ENCODE measurements at regions not wholly inside any gene's neighbourhood (a gene's known extent, or its start where the extent isn't known, plus 50 kb on each side); places are given as distances from the start of the nearest gene placed in this dataset.

DNA sequence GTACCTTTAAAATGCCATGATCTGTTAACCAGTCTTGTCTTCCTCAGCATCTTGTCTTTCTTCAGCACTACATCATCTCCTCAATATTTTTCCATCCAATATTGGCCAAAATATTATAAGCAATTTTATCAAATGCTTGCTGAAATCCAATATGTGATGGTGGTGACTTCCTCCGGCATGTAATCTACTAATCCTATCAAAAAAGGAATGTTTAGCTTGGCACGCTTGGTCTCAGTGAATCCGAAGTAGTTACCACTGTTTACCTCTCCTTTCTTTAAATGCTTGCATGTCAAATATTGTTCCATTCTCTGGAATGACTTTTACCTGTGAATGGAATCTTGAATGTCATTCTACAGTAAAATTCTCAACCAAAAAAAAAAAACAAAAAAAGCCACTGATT, 72.3 kb upstream of the EEA1 start:
- Histone ChIP-seq H3K4me3 (ENCODE audit: low read length, poor library complexity, severe bottlenecking) (no peak overlapping the region), H3K9me2 (replicated peaks; ENCODE audit: low read depth, low read length) (no peaks in the 10 kb centered on the region), H3K27me3 (ENCODE audit: insufficient read depth, low read length, poor library complexity, severe bottlenecking) (no peaks in the 10 kb centered on the region), H3K9me3 (ENCODE audit: insufficient read depth, low read depth, low read length) (no peaks in the 10 kb centered on the region), H2AFZ (ENCODE audit: low read length) (no peak overlapping the region), H3K4me2 (ENCODE audit: low read depth, low read length, poor library complexity, severe bottlenecking) (no peak overlapping the region), H3F3A (ENCODE audit: low read depth) (no peaks in the 10 kb centered on the region), H3K79me2 (ENCODE audit: insufficient read depth, low read length) (no peaks in the 10 kb centered on the region), H4K20me1 (ENCODE audit: insufficient read depth, low read length, poor library complexity, severe bottlenecking) (no peaks in the 10 kb centered on the region), H3K36me3 (ENCODE audit: insufficient read depth, low read length) (no peaks in the 10 kb centered on the region), H3K9ac (ENCODE audit: low read depth, low read length, poor library complexity, severe bottlenecking) (no peak overlapping the region), H3K4me1 (ENCODE audit: insufficient read depth, low read length, poor library complexity, severe bottlenecking) (no peaks in the 10 kb centered on the region)
- no peak for TF ChIP-seq EZH2phosphoT487 (IDR thresholded peaks at IDR 0.05; ENCODE audit: borderline replicate concordance)
- TF ChIP-seq, protein P1, sequence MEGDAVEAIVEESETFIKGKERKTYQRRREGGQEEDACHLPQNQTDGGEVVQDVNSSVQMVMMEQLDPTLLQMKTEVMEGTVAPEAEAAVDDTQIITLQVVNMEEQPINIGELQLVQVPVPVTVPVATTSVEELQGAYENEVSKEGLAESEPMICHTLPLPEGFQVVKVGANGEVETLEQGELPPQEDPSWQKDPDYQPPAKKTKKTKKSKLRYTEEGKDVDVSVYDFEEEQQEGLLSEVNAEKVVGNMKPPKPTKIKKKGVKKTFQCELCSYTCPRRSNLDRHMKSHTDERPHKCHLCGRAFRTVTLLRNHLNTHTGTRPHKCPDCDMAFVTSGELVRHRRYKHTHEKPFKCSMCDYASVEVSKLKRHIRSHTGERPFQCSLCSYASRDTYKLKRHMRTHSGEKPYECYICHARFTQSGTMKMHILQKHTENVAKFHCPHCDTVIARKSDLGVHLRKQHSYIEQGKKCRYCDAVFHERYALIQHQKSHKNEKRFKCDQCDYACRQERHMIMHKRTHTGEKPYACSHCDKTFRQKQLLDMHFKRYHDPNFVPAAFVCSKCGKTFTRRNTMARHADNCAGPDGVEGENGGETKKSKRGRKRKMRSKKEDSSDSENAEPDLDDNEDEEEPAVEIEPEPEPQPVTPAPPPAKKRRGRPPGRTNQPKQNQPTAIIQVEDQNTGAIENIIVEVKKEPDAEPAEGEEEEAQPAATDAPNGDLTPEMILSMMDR (conservative IDR thresholded peaks at IDR 0.05; ENCODE audit: low read length), result no peak

DNA sequence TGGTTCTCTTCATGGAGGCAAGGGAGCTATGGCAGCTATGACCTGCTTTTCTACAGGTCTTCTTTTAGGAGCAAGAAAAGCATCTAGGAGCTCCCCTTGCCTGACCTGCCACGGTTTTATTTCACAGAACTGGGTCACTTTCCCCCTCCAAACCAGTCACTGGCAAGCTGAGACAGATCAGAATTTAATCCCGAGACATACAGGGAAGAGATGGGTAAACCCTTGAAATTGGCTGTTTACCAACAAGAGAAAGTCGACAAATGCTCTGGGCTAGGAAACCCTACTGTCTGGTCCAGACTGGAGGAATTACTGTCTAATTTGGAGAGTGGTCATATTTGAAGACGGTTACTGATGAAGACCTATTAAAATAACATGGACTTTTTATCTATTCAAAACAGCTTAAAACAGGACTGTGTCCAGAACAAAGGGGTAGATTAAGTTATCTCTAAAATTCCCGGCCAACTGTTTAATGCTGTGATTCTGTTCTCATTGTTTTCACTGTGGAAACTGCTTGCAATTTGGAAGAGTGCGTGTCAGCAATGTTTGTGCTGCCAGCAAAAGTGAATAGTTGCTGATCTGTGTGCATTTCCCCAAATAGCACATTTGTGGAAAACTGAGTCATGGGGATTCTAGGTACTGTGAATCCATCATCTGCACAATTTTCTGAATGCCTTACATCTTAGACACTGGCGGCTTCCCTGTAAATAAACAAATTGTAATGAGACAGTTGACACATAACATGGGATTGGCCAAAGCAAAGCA, 73.4 kb upstream of the EEA1 start:
- Histone ChIP-seq H3K79me2 (ENCODE audit: insufficient read depth, low read length) (no peaks in the 10 kb centered on the region), H3K9ac (ENCODE audit: low read depth, low read length, poor library complexity, severe bottlenecking) (no peak overlapping the region), H3K4me1 (ENCODE audit: insufficient read depth, low read length, poor library complexity, severe bottlenecking) (no peaks in the 10 kb centered on the region), H3K27me3 (ENCODE audit: insufficient read depth, low read length, poor library complexity, severe bottlenecking) (no peaks in the 10 kb centered on the region), H3K4me3 (ENCODE audit: low read length, poor library complexity, severe bottlenecking) (no peak overlapping the region), H3K36me3 (ENCODE audit: insufficient read depth, low read length) (no peaks in the 10 kb centered on the region), H4K20me1 (ENCODE audit: insufficient read depth, low read length, poor library complexity, severe bottlenecking) (no peaks in the 10 kb centered on the region), H3K9me2 (replicated peaks; ENCODE audit: low read depth, low read length) (no peaks in the 10 kb centered on the region), H2AFZ (ENCODE audit: low read length) (no peak overlapping the region), H3K4me2 (ENCODE audit: low read depth, low read length, poor library complexity, severe bottlenecking) (no peak overlapping the region), H3K9me3 (ENCODE audit: insufficient read depth, low read depth, low read length) (no peaks in the 10 kb centered on the region), H3F3A (ENCODE audit: low read depth) (no peaks in the 10 kb centered on the region)
- no peak for TF ChIP-seq EZH2phosphoT487 (IDR thresholded peaks at IDR 0.05; ENCODE audit: borderline replicate concordance)
- TF ChIP-seq, protein P1 (conservative IDR thresholded peaks at IDR 0.05; ENCODE audit: low read length), result no peak

- H3K9me2 ChIP-seq (replicated peaks; ENCODE audit: low read depth, low read length), result no peaks in the 10 kb centered on the region
- no peak overlapping the region for H3K4me2 ChIP-seq (ENCODE audit: low read depth, low read length, poor library complexity, severe bottlenecking)
- no peaks in the 10 kb centered on the region for H3K79me2 ChIP-seq (ENCODE audit: insufficient read depth, low read length)
- H3K9me3 ChIP-seq (ENCODE audit: insufficient read depth, low read depth, low read length), result no peaks in the 10 kb centered on the region
- no peak overlapping the region for H3K9ac ChIP-seq (ENCODE audit: low read depth, low read length, poor library complexity, severe bottlenecking)
- H3K4me3 ChIP-seq (ENCODE audit: low read length, poor library complexity, severe bottlenecking), result no peak overlapping the region
- TF ChIP-seq EZH2phosphoT487 (IDR thresholded peaks at IDR 0.05; ENCODE audit: borderline replicate concordance), result no peak
- TF ChIP-seq, protein P1 (conservative IDR thresholded peaks at IDR 0.05; ENCODE audit: low read length), result no peak
- H4K20me1 ChIP-seq (ENCODE audit: insufficient read depth, low read length, poor library complexity, severe bottlenecking), result no peaks in the 10 kb centered on the region
- no peaks in the 10 kb centered on the region for H3F3A ChIP-seq (ENCODE audit: low read depth)
- no peak overlapping the region for H2AFZ ChIP-seq (ENCODE audit: low read length)
- no peaks in the 10 kb centered on the region for H3K4me1 ChIP-seq (ENCODE audit: insufficient read depth, low read length, poor library complexity, severe bottlenecking)
- no peaks in the 10 kb centered on the region for H3K36me3 ChIP-seq (ENCODE audit: insufficient read depth, low read length)
- no peaks in the 10 kb centered on the region for H3K27me3 ChIP-seq (ENCODE audit: insufficient read depth, low read length, poor library complexity, severe bottlenecking)
Observed at GRCh38 chr12:93003531-93004239, 74.6 kb upstream of the EEA1 start.
